ENCODE measurements at regions not wholly inside any gene's neighbourhood (a gene's known extent, or its start where the extent isn't known, plus 50 kb on each side); places are given as distances from the start of the nearest gene placed in this dataset.

GRCh38 chr15:97406841-97407240 lies 553.7 kb upstream of the ARRDC4 start:
- TF ChIP-seq ZFX (CRISPR knock-in tag; IDR thresholded peaks at IDR 0.05; ENCODE audit: low read depth), result no peak
- no peak for TF ChIP-seq TARDBP (CRISPR knock-in tag; IDR thresholded peaks at IDR 0.05)
- TF ChIP-seq, protein P1, sequence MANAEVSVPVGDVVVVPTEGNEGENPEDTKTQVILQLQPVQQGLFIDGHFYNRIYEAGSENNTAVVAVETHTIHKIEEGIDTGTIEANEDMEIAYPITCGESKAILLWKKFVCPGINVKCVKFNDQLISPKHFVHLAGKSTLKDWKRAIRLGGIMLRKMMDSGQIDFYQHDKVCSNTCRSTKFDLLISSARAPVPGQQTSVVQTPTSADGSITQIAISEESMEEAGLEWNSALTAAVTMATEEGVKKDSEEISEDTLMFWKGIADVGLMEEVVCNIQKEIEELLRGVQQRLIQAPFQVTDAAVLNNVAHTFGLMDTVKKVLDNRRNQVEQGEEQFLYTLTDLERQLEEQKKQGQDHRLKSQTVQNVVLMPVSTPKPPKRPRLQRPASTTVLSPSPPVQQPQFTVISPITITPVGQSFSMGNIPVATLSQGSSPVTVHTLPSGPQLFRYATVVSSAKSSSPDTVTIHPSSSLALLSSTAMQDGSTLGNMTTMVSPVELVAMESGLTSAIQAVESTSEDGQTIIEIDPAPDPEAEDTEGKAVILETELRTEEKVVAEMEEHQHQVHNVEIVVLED (CRISPR knock-in tag; IDR thresholded peaks at IDR 0.05; ENCODE audit: borderline replicate concordance), result no peak
- no peak for TF ChIP-seq SMC3 (IDR thresholded peaks at IDR 0.05; ENCODE audit: low read length)
- TF ChIP-seq, protein P2, sequence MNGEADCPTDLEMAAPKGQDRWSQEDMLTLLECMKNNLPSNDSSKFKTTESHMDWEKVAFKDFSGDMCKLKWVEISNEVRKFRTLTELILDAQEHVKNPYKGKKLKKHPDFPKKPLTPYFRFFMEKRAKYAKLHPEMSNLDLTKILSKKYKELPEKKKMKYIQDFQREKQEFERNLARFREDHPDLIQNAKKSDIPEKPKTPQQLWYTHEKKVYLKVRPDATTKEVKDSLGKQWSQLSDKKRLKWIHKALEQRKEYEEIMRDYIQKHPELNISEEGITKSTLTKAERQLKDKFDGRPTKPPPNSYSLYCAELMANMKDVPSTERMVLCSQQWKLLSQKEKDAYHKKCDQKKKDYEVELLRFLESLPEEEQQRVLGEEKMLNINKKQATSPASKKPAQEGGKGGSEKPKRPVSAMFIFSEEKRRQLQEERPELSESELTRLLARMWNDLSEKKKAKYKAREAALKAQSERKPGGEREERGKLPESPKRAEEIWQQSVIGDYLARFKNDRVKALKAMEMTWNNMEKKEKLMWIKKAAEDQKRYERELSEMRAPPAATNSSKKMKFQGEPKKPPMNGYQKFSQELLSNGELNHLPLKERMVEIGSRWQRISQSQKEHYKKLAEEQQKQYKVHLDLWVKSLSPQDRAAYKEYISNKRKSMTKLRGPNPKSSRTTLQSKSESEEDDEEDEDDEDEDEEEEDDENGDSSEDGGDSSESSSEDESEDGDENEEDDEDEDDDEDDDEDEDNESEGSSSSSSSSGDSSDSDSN (CRISPR knock-in tag; IDR thresholded peaks at IDR 0.05), result no peak
- no peak for TF ChIP-seq RBM22 (optimal IDR thresholded peaks at IDR 0.05; ENCODE audit: low read length)
- TF ChIP-seq IRF2 (CRISPR knock-in tag; IDR thresholded peaks at IDR 0.05), result no peak
- TF ChIP-seq ZMYM4 (CRISPR knock-in tag; IDR thresholded peaks at IDR 0.05), result no peak
- TF ChIP-seq, protein P3, sequence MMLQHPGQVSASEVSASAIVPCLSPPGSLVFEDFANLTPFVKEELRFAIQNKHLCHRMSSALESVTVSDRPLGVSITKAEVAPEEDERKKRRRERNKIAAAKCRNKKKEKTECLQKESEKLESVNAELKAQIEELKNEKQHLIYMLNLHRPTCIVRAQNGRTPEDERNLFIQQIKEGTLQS (CRISPR knock-in tag; IDR thresholded peaks at IDR 0.05), result no peak
- TF ChIP-seq CEBPB (IDR thresholded peaks at IDR 0.05; ENCODE audit: borderline replicate concordance, low read depth, low read length), result no peak
- TF ChIP-seq ZNF367 (CRISPR knock-in tag; IDR thresholded peaks at IDR 0.05; ENCODE audit: borderline replicate concordance), result no peak
- TF ChIP-seq ZNF329 (CRISPR knock-in tag; IDR thresholded peaks at IDR 0.05; ENCODE audit: low read depth), result no peak
- TF ChIP-seq POLR2AphosphoS5 (IDR thresholded peaks at IDR 0.05; ENCODE audit: low read depth, low read length), result no peak
- no peak for TF ChIP-seq ZZZ3 (CRISPR knock-in tag; IDR thresholded peaks at IDR 0.05; ENCODE audit: borderline replicate concordance)

All from HepG2 (cell line).